ENCODE measurements at regions not wholly inside any gene's neighbourhood (a gene's known extent, or its start where the extent isn't known, plus 50 kb on each side); places are given as distances from the start of the nearest gene placed in this dataset.

DNA sequence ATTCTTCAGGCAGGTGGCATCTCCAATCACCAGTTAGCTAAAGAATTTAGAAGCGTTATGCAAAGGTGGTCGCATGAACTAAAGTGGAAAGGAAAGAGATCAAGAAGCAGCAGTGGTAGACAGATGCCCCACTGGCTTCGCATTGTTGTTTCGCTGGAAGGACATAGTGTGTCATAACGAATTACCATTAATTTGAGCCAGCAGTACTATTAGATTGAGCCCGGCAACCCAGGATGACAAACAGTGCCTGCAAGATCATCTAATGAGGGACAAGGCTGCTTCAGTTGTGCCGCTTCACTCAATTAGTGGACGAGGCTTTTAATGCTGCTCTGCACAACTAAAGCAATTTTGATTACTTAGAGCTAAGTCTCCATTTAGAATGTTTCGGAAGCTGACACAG lies 274.5 kb upstream of the SOX5 start (continued):
- TF ChIP-seq SIN3A (IDR thresholded peaks at IDR 0.05; ENCODE audit: low read depth): no peak

DNA sequence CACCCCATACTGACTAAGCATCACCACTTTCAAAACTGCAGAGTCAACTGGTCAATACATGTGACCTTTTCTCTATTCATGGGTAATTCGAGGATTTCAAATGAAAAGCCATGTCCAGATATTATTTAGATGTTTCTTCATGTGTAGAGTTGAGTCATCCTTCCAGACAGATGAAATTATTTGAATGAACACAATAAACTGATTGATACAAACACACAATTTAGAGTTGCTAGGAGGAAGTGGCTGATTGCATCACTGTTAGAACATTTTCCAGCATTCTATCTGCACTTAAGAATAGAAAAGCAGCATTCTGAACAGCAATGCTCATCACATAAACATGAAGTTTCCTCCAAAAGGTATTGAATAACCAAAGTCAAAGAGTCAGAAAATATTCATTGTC lies 273.5 kb upstream of the SOX5 start:
- CTCF ChIA-PET: no interaction called here
- ATAC-seq: no peak
- no peaks in the 10 kb centered on the region for H3K4me1 ChIP-seq (ENCODE audit: control insufficient read depth in 1 of 2, insufficient read depth in 2 of 2, low read length in 2 of 2)
- no peaks in the 10 kb centered on the region for H3K9me2 ChIP-seq (ENCODE audit: insufficient read depth)
- POLR2A ChIA-PET: no interaction called here
- peaks cover 4 to 24% of the 10 kb centered on the region in 2 experiments; a peak in 3 of 4 replicates for H3K9me3 ChIP-seq (ENCODE audit: control insufficient read depth in 1 of 2, insufficient read depth in 1 of 2, low read depth in 1 of 2, low read length in 2 of 2)
- H4K20me1 ChIP-seq (ENCODE audit: insufficient read depth): no peaks in the 10 kb centered on the region
- H3K27me3 ChIP-seq (ENCODE audit: insufficient read depth, low read length): no peaks in the 10 kb centered on the region
- intact Hi-C loops (cut with micrococcal nuclease): no loop called here
- no peak overlapping the region for H3K9ac ChIP-seq (ENCODE audit: low read length)
- no peak overlapping the region for H3K4me3 ChIP-seq (replicated peaks in 1 of 2; ENCODE audit: low read depth in 1 of 2, low read length in 2 of 2)
- BruUV-seq (replicated peaks): no TSS peak
- no peak for DNase-seq (ENCODE audit: low read depth, low spot score)
- no peak overlapping the region for H2AFZ ChIP-seq (ENCODE audit: low read depth, low read length, poor library complexity, severe bottlenecking)
- no peaks in the 10 kb centered on the region for H3K79me2 ChIP-seq (ENCODE audit: insufficient read depth, low read length)
- TF ChIP-seq YY1 (IDR thresholded peaks at IDR 0.05; ENCODE audit: extremely low read depth, insufficient replicate concordance, low read depth, low read length): no peak
- no peak for TF ChIP-seq EZH2phosphoT487 (IDR thresholded peaks at IDR 0.05; ENCODE audit: borderline replicate concordance)
- H3K36me3 ChIP-seq (ENCODE audit: control insufficient read depth in 1 of 2, insufficient read depth in 2 of 2, low read length in 2 of 2): no peaks in the 10 kb centered on the region
- RAD21 ChIA-PET (ENCODE audit: low non-redundant PET in 1 of 2, low total read pairs in 2 of 2, uncharacterized antibody in 2 of 2, unreplicated experiment in 2 of 2): no interaction called here
- H3K4me2 ChIP-seq (ENCODE audit: low read length): no peak overlapping the region
- H3K27ac ChIP-seq (ENCODE audit: low read depth, low read length): no peak overlapping the region

DNA sequence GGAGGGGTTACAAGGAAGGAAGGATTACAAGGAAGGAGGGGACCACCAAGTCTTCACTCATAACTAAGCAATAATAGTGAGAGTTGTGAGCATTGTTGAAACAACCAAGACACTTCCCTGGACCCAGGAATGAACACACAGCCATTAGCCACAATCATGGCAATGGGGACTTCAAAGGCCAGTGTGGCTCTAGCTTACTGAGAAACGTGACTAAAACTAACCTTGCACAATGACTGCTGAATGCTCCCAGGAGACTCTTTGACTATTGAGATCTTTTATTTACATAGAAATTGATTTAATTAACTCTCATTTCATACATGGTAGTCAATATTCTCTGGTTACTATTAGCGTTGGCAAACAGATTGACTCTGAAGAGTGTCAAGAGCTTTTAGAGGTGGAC lies 263.0 kb upstream of the SOX5 start:
- no peaks in the 10 kb centered on the region for H3K4me1 ChIP-seq (ENCODE audit: control insufficient read depth in 1 of 2, insufficient read depth in 2 of 2, low read length in 2 of 2)
- peaks cover 17 to 20% of the 10 kb centered on the region in 2 experiments; a peak in 2 of 4 replicates for H3K9me3 ChIP-seq (ENCODE audit: control insufficient read depth in 1 of 2, insufficient read depth in 1 of 2, low read depth in 1 of 2, low read length in 2 of 2)
- no peak overlapping the region for H3K4me3 ChIP-seq (replicated peaks in 1 of 2; ENCODE audit: low read depth in 1 of 2, low read length in 2 of 2)
- no TSS peak for BruUV-seq (replicated peaks)
- H3K79me2 ChIP-seq (ENCODE audit: insufficient read depth, low read length): no peaks in the 10 kb centered on the region
- no peaks in the 10 kb centered on the region for H3K27me3 ChIP-seq (ENCODE audit: insufficient read depth, low read length)
- POLR2A ChIA-PET: no interaction called here
- CTCF ChIA-PET: no interaction called here
- H3K9ac ChIP-seq (ENCODE audit: low read length): no peak overlapping the region
- no peak overlapping the region for H2AFZ ChIP-seq (ENCODE audit: low read depth, low read length, poor library complexity, severe bottlenecking)
- TF ChIP-seq EZH2phosphoT487 (IDR thresholded peaks at IDR 0.05; ENCODE audit: borderline replicate concordance) (no peak), JUND (IDR thresholded peaks at IDR 0.05) (no peak), SIN3A (IDR thresholded peaks at IDR 0.05; ENCODE audit: low read depth) (no peak), CBX3 (IDR thresholded peaks at IDR 0.05; ENCODE audit: low read depth) (no peak)
- no peaks in the 10 kb centered on the region for H4K20me1 ChIP-seq (ENCODE audit: insufficient read depth)
- no peak overlapping the region for H3K27ac ChIP-seq (ENCODE audit: low read depth, low read length)
- RAD21 ChIA-PET (ENCODE audit: low non-redundant PET in 1 of 2, low total read pairs in 2 of 2, uncharacterized antibody in 2 of 2, unreplicated experiment in 2 of 2): no interaction called here
- no peak for ATAC-seq
- intact Hi-C loops (cut with micrococcal nuclease): no loop called here
- DNase-seq (ENCODE audit: low read depth, low spot score): no peak
- no peak overlapping the region for H3K4me2 ChIP-seq (ENCODE audit: low read length)
- H3K36me3 ChIP-seq (ENCODE audit: control insufficient read depth in 1 of 2, insufficient read depth in 2 of 2, low read length in 2 of 2): no peaks in the 10 kb centered on the region
- no peaks in the 10 kb centered on the region for H3K9me2 ChIP-seq (ENCODE audit: insufficient read depth)

All from HCT116 (cell line).